OCI-LY1 (cell line): ENCODE measurements at regions not wholly inside any gene's neighbourhood (a gene's known extent, or its start where the extent isn't known, plus 50 kb on each side); places are given as distances from the start of the nearest gene placed in this dataset.

ENCODE experiments used
- H2AFZ ChIP-seq: fragments of 200-600 bp; sonication (generic), shearing (Covaris generic); 2 replicates; pipeline ENCODE4 v1.6.0; 2014; ENCODE audit warnings: antibody characterized with exemption, mild to moderate bottlenecking, low read length
- H3F3A ChIP-seq: fragments of 200-600 bp; sonication (generic), shearing (Covaris generic); 2 replicates; pipeline ENCODE4 v1.6.0; 2014; ENCODE audit warnings: mild to moderate bottlenecking, antibody characterized with exemption, low read length, moderate library complexity; ENCODE audit not compliant: insufficient read depth
- H3K27ac ChIP-seq: fragments of 200-600 bp; sonication (generic); 2 replicates; pipeline ENCODE4 v1.5.1; 2014; ENCODE audit warnings: low read length, mixed run types, mild to moderate bottlenecking, low read depth; ENCODE audit not compliant: poor library complexity, severe bottlenecking
- H3K27me3 ChIP-seq: fragments of 200-600 bp; sonication (generic); 2 replicates; pipeline ENCODE4 v1.6.0; 2014; ENCODE audit warnings: antibody characterized with exemption, mild to moderate bottlenecking, low read length, moderate library complexity; ENCODE audit not compliant: insufficient read depth
- H3K36me3 ChIP-seq: fragments of 200-600 bp; sonication (generic); 2 replicates; pipeline ENCODE4 v1.6.1; 2014; ENCODE audit warnings: mild to moderate bottlenecking, antibody characterized with exemption, low read length, moderate library complexity, mixed read lengths; ENCODE audit not compliant: insufficient read depth
- H3K4me1 ChIP-seq: fragments of 200-600 bp; sonication (generic); 2 replicates; pipeline ENCODE4 v1.5.1; 2014; ENCODE audit warnings: mild to moderate bottlenecking, low read length, moderate library complexity; ENCODE audit not compliant: insufficient read depth, severe bottlenecking
- H3K4me2 ChIP-seq: fragments of 200-600 bp; sonication (generic), shearing (Covaris generic); 2 replicates; pipeline ENCODE4 v1.6.1; 2014; ENCODE audit warnings: low read length
- H3K4me3 ChIP-seq: fragments of 200-600 bp; sonication (generic); 2 replicates; pipeline ENCODE4 v1.5.1; 2014; ENCODE audit warnings: low read length, low read depth, mild to moderate bottlenecking, mixed read lengths; ENCODE audit not compliant: poor library complexity, severe bottlenecking
- H3K79me2 ChIP-seq: fragments of 200-600 bp; shearing (Covaris generic); 2 replicates; pipeline ENCODE4 v1.6.1; 2016; ENCODE audit warnings: mixed run types, low read length, mixed read lengths; ENCODE audit not compliant: insufficient read depth
- H3K9ac ChIP-seq: fragments of 200-600 bp; sonication (generic), shearing (Covaris generic); 2 replicates; pipeline ENCODE4 v1.6.1; 2014; ENCODE audit warnings: mild to moderate bottlenecking, low read length, mixed read lengths
- H3K9me2 ChIP-seq: fragments of 200-600 bp; sonication (generic), shearing (Covaris generic); 2 replicates; pipeline ENCODE4 v1.6.1; 2014; ENCODE audit warnings: low read depth, mild to moderate bottlenecking, low read length, mixed read lengths
- H3K9me3 ChIP-seq: fragments of 200-600 bp; shearing (Covaris generic); 2 replicates; pipeline ENCODE4 v1.6.1; 2014; ENCODE audit warnings: low read length, mixed read lengths
- H4K20me1 ChIP-seq: fragments of 200-600 bp; sonication (generic), shearing (Covaris generic); 2 replicates; pipeline ENCODE4 v1.6.0; 2016; ENCODE audit warnings: mild to moderate bottlenecking, low read length; ENCODE audit not compliant: insufficient read depth
- EZH2 ChIP-seq: fragments of 200-600 bp; sonication (generic), shearing (Covaris generic); IDR thresholded peaks from 2 replicates; pipeline ENCODE4 v1.8.0; 2017; ENCODE audit warnings: borderline replicate concordance, mixed run types, mild to moderate bottlenecking, antibody characterized with exemption, low read length, moderate library complexity, mixed read lengths
- TF ChIP-seq, protein P1 (sequence below): fragments of 200-600 bp; sonication (generic), shearing (Covaris generic); IDR thresholded peaks from 2 replicates; pipeline ENCODE4 v1.5.1; 2017; ENCODE audit warnings: mild to moderate bottlenecking, antibody characterized with exemption, low read length, moderate library complexity, mixed read lengths

DNA sequence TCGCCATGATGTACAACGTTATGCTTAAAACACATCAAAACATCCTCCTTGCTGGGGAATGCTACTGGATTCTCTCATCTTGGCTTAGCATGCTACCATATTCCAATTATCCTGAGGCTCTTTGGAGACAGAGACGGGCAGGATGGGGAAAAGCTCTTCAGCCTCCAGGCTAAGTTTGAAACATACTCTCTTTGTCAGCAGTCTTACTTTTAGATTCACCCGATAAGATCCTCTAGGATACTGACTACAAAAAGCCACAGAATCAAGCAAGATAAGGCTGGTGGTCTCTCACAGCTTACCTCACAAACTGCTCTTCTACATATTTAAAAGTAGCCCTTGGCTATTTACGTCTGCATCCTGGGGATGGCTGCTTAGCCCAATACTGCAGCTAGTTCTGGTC lies 72.8 kb upstream of the LRCH1 start:
- no peak overlapping the region for H3K4me2 ChIP-seq
- peaks cover 12% of the 10 kb centered on the region; the same call in 1 of the 2 replicates for H3K9me3 ChIP-seq
- H3K4me1 ChIP-seq = no peaks in the 10 kb centered on the region
- no peaks in the 10 kb centered on the region for H3K27me3 ChIP-seq
- H3K79me2 ChIP-seq = no peaks in the 10 kb centered on the region
- TF ChIP-seq, protein P1, sequence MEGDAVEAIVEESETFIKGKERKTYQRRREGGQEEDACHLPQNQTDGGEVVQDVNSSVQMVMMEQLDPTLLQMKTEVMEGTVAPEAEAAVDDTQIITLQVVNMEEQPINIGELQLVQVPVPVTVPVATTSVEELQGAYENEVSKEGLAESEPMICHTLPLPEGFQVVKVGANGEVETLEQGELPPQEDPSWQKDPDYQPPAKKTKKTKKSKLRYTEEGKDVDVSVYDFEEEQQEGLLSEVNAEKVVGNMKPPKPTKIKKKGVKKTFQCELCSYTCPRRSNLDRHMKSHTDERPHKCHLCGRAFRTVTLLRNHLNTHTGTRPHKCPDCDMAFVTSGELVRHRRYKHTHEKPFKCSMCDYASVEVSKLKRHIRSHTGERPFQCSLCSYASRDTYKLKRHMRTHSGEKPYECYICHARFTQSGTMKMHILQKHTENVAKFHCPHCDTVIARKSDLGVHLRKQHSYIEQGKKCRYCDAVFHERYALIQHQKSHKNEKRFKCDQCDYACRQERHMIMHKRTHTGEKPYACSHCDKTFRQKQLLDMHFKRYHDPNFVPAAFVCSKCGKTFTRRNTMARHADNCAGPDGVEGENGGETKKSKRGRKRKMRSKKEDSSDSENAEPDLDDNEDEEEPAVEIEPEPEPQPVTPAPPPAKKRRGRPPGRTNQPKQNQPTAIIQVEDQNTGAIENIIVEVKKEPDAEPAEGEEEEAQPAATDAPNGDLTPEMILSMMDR = no peak
- no peak for TF ChIP-seq EZH2
- no peak overlapping the region for H3K27ac ChIP-seq
- no peaks in the 10 kb centered on the region for H3K9me2 ChIP-seq
- no peaks in the 10 kb centered on the region for H4K20me1 ChIP-seq
- H3K4me3 ChIP-seq = no peak overlapping the region
- no peak overlapping the region for H2AFZ ChIP-seq
- H3K36me3 ChIP-seq = no peaks in the 10 kb centered on the region
- no peaks in the 10 kb centered on the region for H3F3A ChIP-seq
- H3K9ac ChIP-seq = no peak overlapping the region

DNA sequence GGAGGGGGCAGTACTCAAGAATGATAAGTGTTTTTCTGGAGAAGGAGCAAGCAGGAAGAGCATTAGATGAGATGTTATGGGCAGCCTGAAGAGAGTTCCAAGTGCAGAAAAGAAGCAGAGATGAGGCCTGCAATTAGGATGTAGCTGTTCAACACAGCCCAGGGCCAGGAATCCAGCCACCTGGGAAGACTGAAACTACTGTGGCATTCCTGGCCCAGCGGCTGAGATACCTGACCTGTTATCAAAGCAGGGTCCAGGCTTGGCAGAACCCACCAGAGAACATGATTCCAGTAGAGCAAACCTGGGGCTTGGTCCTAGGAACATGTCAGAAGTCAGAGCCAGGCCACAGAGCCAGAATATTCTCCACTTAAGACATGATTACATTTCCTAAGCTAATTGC lies 73.3 kb upstream of the LRCH1 start:
- Histone ChIP-seq H2AFZ (no peak overlapping the region), H3K9me3 (peaks cover 8% of the 10 kb centered on the region; the same call in 1 of the 2 replicates), H4K20me1 (no peaks in the 10 kb centered on the region), H3K4me3 (no peak overlapping the region), H3K9ac (no peak overlapping the region), H3K9me2 (no peaks in the 10 kb centered on the region), H3K27ac (no peak overlapping the region), H3K4me2 (no peak overlapping the region), H3K27me3 (no peaks in the 10 kb centered on the region), H3F3A (no peaks in the 10 kb centered on the region), H3K79me2 (no peaks in the 10 kb centered on the region), H3K36me3 (no peaks in the 10 kb centered on the region), H3K4me1 (no peaks in the 10 kb centered on the region)
- TF ChIP-seq, protein P1 = no peak
- no peak for TF ChIP-seq EZH2

- H3K9me2 ChIP-seq = no peaks in the 10 kb centered on the region
- no peaks in the 10 kb centered on the region for H3K27me3 ChIP-seq
- TF ChIP-seq, protein P1 = no peak
- no peak for TF ChIP-seq EZH2
- no peaks in the 10 kb centered on the region for H3F3A ChIP-seq
- no peak overlapping the region for H3K9ac ChIP-seq
- no peaks in the 10 kb centered on the region for H3K79me2 ChIP-seq
- no peaks in the 10 kb centered on the region for H3K4me1 ChIP-seq
- no peak overlapping the region for H2AFZ ChIP-seq
- H3K9me3 ChIP-seq = 0 out of 2 replicates have a peak, but pooled peaks cover 5% of the 10 kb centered on the region
- no peaks in the 10 kb centered on the region for H3K36me3 ChIP-seq
- H4K20me1 ChIP-seq = no peaks in the 10 kb centered on the region
- H3K4me3 ChIP-seq = no peak overlapping the region
- H3K4me2 ChIP-seq = no peak overlapping the region
- H3K27ac ChIP-seq = no peak overlapping the region
Measured at GRCh38 chr13:46479283-46479682, 73.7 kb upstream of the LRCH1 start.
